Neural progenitor cell (in vitro differentiated cells): ENCODE measurements at regions not wholly inside any gene's neighbourhood (a gene's known extent, or its start where the extent isn't known, plus 50 kb on each side); places are given as distances from the start of the nearest gene placed in this dataset.

Source experiments
- DNase-seq: peaks from one replicate; pipeline ENCODE4 v3.0.0-alpha.2; 2016; ENCODE audit warnings: low spot score
- H2AFZ ChIP-seq: fragments of 200-600 bp; sonication (generic); replicated peaks from 2 replicates; pipeline ENCODE4 v1.6.1; 2016; ENCODE audit warnings: antibody characterized with exemption
- H3F3A ChIP-seq: fragments of 200-600 bp; sonication (generic); 2 replicates; pipeline ENCODE4 v1.6.1; 2016; ENCODE audit warnings: antibody characterized with exemption, low read depth
- H3K27ac ChIP-seq: fragments of 200-600 bp; sonication (generic); 2 replicates; pipeline ENCODE4 v1.5.1; 2016; ENCODE audit warnings: mild to moderate bottlenecking
- H3K27me3 ChIP-seq: fragments of 200-600 bp; sonication (generic); 2 replicates; pipeline ENCODE4 v1.6.1; 2016; ENCODE audit warnings: mild to moderate bottlenecking, moderate library complexity
- H3K36me3 ChIP-seq: fragments of 200-600 bp; sonication (generic); 2 replicates; pipeline ENCODE4 v1.5.1; 2016
- H3K4me1 ChIP-seq: fragments of 200-600 bp; sonication (generic); 2 replicates; pipeline ENCODE4 v1.6.1; 2016; ENCODE audit warnings: mixed run types
- H3K4me2 ChIP-seq: fragments of 200-600 bp; sonication (generic); 2 replicates; pipeline ENCODE4 v1.6.1; 2016
- H3K4me3 ChIP-seq: fragments of 200-600 bp; sonication (generic); 2 replicates; pipeline ENCODE4 v1.5.1; 2016
- H3K79me2 ChIP-seq: fragments of 200-600 bp; sonication (generic); 2 replicates; pipeline ENCODE4 v1.6.1; 2016; ENCODE audit warnings: low read depth
- H3K9ac ChIP-seq: fragments of 200-600 bp; sonication (generic); 2 replicates; pipeline ENCODE4 v1.6.1; 2016
- H3K9me3 ChIP-seq: fragments of 200-600 bp; sonication (generic); 2 replicates; pipeline ENCODE4 v1.5.1; 2016; ENCODE audit warnings: low read depth
- H4K20me1 ChIP-seq: fragments of 200-600 bp; sonication (generic); 2 replicates; pipeline ENCODE4 v1.6.1; 2016; ENCODE audit warnings: low read depth
- H3K27ac Mint-ChIP-seq: 3 replicates; pipeline ENCODE4 v1.8.0; 2021; ENCODE audit warnings: mixed read lengths
- H3K27me3 Mint-ChIP-seq: 2 replicates; pipeline ENCODE4 v1.8.0; 2022; ENCODE audit warnings: low read depth, mild to moderate bottlenecking, inconsistent platforms, moderate library complexity, mixed read lengths; ENCODE audit not compliant: insufficient read depth
- H3K36me3 Mint-ChIP-seq: 3 replicates; pipeline ENCODE4 v1.8.0; 2021; ENCODE audit warnings: mixed read lengths
- H3K4me1 Mint-ChIP-seq: 3 replicates; pipeline ENCODE4 v1.8.0; 2021; ENCODE audit warnings: mixed read lengths
- H3K4me3 Mint-ChIP-seq: 3 replicates; pipeline ENCODE4 v1.8.0; 2021; ENCODE audit warnings: mild to moderate bottlenecking, moderate library complexity, mixed read lengths
- H3K9me3 Mint-ChIP-seq: 3 replicates; pipeline ENCODE4 v1.8.0; 2020; ENCODE audit warnings: mixed read lengths
- EZH2 ChIP-seq: fragments of 200-600 bp; sonication (generic); IDR thresholded peaks from 2 replicates; pipeline ENCODE4 v1.6.1; 2017; ENCODE audit warnings: antibody characterized with exemption, mild to moderate bottlenecking, moderate library complexity
- EZH2phosphoT487 ChIP-seq: fragments of 200-600 bp; sonication (generic); IDR thresholded peaks from 2 replicates; pipeline ENCODE4 v1.6.1; 2017; ENCODE audit warnings: antibody characterized with exemption
- TF ChIP-seq, protein P1 (sequence below): fragments of 200-600 bp; sonication (generic); IDR thresholded peaks from 2 replicates; pipeline ENCODE4 v1.5.1; 2017; ENCODE audit warnings: antibody characterized with exemption, mild to moderate bottlenecking

DNA sequence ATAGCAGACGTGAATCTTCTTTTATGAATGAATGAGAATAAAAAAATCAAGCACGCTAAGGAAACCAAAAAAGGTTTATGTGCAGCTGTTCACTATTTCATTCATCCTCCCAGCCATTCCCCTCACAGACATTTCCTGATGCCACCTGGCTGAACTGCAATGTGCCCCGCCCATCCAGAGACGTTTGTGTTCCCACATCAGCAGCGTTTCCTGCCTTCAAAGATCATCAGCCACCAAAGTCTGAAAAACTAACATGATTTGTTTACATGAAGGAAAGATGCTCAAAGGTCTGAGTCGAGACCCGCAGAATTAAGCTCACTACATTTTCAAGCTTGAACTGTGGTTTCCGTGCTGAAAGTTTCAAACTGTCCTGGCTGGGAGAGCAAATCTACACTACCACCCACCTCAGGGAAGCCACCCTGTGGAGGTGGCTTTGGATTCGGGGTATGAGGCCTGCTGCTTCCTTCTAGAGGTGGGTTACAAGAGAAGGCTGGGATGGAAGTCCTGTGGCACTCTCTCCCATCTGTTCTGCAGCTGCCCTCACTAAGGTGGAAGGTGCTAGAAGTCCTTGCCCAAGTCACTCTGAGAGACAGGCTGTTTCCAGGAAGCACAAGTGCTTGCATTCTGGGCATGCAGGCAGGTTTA, 201.3 kb upstream of the OSR1 start:
- Histone ChIP-seq H3K9me3 (no peaks in the 10 kb centered on the region), H3F3A (no peaks in the 10 kb centered on the region), H3K27ac (no peak overlapping the region), H3K9ac (no peak overlapping the region), H2AFZ (no peak overlapping the region), H3K79me2 (no peaks in the 10 kb centered on the region), H3K36me3 (no peaks in the 10 kb centered on the region), H3K27me3 (no peaks in the 10 kb centered on the region), H4K20me1 (no peaks in the 10 kb centered on the region), H3K4me3 (no peak overlapping the region), H3K4me2 (no peak overlapping the region), H3K4me1 (no peaks in the 10 kb centered on the region)
- no peaks in the 10 kb centered on the region for H3K9me3 Mint-ChIP-seq
- H3K27ac Mint-ChIP-seq = no peak overlapping the region
- DNase-seq = no peak
- TF ChIP-seq EZH2 (no peak), EZH2phosphoT487 (no peak)
- TF ChIP-seq, protein P1, sequence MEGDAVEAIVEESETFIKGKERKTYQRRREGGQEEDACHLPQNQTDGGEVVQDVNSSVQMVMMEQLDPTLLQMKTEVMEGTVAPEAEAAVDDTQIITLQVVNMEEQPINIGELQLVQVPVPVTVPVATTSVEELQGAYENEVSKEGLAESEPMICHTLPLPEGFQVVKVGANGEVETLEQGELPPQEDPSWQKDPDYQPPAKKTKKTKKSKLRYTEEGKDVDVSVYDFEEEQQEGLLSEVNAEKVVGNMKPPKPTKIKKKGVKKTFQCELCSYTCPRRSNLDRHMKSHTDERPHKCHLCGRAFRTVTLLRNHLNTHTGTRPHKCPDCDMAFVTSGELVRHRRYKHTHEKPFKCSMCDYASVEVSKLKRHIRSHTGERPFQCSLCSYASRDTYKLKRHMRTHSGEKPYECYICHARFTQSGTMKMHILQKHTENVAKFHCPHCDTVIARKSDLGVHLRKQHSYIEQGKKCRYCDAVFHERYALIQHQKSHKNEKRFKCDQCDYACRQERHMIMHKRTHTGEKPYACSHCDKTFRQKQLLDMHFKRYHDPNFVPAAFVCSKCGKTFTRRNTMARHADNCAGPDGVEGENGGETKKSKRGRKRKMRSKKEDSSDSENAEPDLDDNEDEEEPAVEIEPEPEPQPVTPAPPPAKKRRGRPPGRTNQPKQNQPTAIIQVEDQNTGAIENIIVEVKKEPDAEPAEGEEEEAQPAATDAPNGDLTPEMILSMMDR = no peak
- H3K4me3 Mint-ChIP-seq = no peak overlapping the region
- H3K36me3 Mint-ChIP-seq = no peaks in the 10 kb centered on the region
- H3K27me3 Mint-ChIP-seq = peaks cover 2% of the 10 kb centered on the region
- H3K4me1 Mint-ChIP-seq = no peaks in the 10 kb centered on the region

DNA sequence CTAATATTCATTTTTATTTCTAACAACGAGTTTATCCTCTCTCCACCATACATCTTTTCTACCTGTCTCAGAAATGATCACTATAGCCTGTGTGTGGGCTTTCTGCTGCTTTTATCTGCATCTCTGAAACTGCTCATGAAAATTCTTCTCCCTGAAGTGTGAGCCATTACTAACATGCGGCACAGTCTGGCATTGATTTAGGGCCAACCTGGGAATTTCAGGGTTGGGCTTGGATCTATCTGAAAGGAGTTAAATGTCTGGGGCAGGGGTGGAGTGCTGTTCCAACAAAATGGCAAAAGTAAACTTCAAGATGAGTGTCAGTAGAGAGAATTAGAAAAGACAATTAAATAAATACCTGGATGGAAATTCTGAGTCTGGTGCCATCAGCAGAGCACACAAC, 198.2 kb upstream of the OSR1 start:
- TF ChIP-seq, protein P1 = no peak
- TF ChIP-seq EZH2 = no peak
- no peak for TF ChIP-seq EZH2phosphoT487
- Histone ChIP-seq H4K20me1 (no peaks in the 10 kb centered on the region), H3F3A (no peaks in the 10 kb centered on the region), H3K36me3 (no peaks in the 10 kb centered on the region), H3K79me2 (no peaks in the 10 kb centered on the region), H3K4me1 (no peaks in the 10 kb centered on the region), H3K9me3 (no peaks in the 10 kb centered on the region), H3K9ac (no peak overlapping the region), H3K27me3 (no peaks in the 10 kb centered on the region), H3K27ac (no peak overlapping the region), H2AFZ (no peak overlapping the region), H3K4me2 (no peak overlapping the region), H3K4me3 (no peak overlapping the region)
- DNase-seq = no peak
- H3K36me3 Mint-ChIP-seq = no peaks in the 10 kb centered on the region
- no peak overlapping the region for H3K27ac Mint-ChIP-seq
- H3K27me3 Mint-ChIP-seq = no peaks in the 10 kb centered on the region
- no peak overlapping the region for H3K4me3 Mint-ChIP-seq
- no peaks in the 10 kb centered on the region for H3K9me3 Mint-ChIP-seq
- H3K4me1 Mint-ChIP-seq = no peaks in the 10 kb centered on the region

DNA sequence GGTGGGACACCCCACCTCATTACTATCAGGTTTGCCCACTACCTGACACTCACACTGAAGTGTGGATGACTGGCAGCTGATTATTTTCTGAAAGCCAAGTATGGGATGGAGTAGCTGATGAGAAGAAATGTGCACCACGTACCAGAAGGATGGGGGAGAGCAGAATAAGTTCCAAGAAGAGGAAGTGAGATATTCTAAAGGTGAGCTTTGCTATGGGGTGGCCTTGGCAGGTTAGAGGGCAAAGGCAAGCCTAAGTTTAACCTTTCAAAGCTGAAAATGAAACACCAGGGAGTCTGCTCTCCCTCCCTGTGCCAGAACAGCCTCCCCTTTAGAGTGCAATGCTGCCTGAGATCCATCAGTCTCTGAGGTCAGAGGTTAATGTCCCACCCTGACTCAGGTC, 196.1 kb upstream of the OSR1 start:
- no peak for TF ChIP-seq EZH2
- TF ChIP-seq, protein P1 = no peak
- TF ChIP-seq EZH2phosphoT487 = no peak
- Histone ChIP-seq H3K4me1 (no peaks in the 10 kb centered on the region), H4K20me1 (no peaks in the 10 kb centered on the region), H3K27me3 (no peaks in the 10 kb centered on the region), H3K36me3 (no peaks in the 10 kb centered on the region), H3K27ac (no peak overlapping the region), H2AFZ (no peak overlapping the region), H3K4me2 (no peak overlapping the region), H3F3A (no peaks in the 10 kb centered on the region), H3K4me3 (no peak overlapping the region), H3K9me3 (no peaks in the 10 kb centered on the region), H3K9ac (no peak overlapping the region), H3K79me2 (no peaks in the 10 kb centered on the region)
- no peaks in the 10 kb centered on the region for H3K9me3 Mint-ChIP-seq
- H3K36me3 Mint-ChIP-seq = no peaks in the 10 kb centered on the region
- DNase-seq = no peak
- no peak overlapping the region for H3K27ac Mint-ChIP-seq
- H3K4me1 Mint-ChIP-seq = no peaks in the 10 kb centered on the region
- no peaks in the 10 kb centered on the region for H3K27me3 Mint-ChIP-seq
- no peak overlapping the region for H3K4me3 Mint-ChIP-seq
